Endothelial cell of umbilical vein (primary cell): ENCODE measurements at regions not wholly inside any gene's neighbourhood (a gene's known extent, or its start where the extent isn't known, plus 50 kb on each side); places are given as distances from the start of the nearest gene placed in this dataset.

Experiments
- BruUV-seq: library from RNA; stranded (reverse); fragments of 400-500 nt; replicated peaks from 2 replicates; lab custom pipeline; 2021; lab: Mats Ljungman, UMichigan
- CTCF ChIA-PET: fragments of 300-600, 350-600 bp; sonication (Branson Sonifier 250); formaldehyde crosslinking; loops from one replicate; lab custom pipeline; 2021; ENCODE audit warnings: antibody characterized with exemption, inconsistent platforms; lab: Charles Lee
- POLR2A ChIA-PET: fragments of 300-600, 350-600 bp; sonication (Branson Sonifier 250); formaldehyde crosslinking; loops from one replicate; lab custom pipeline; 2021; ENCODE audit warnings: antibody characterized with exemption, inconsistent platforms; lab: Charles Lee
- DNase-seq: peaks from one replicate; pipeline ENCODE4 v3.0.0-alpha.2; 2011; ENCODE audit warnings: low read depth, low spot score
- FAIRE-seq: peaks from 2 replicates; lab custom pipeline; 2011; peaks lifted over from hg19 to GRCh38; lab: Jason Lieb, UNC
- H2AFZ ChIP-seq: 2 replicates; pipeline ENCODE4 v1.6.0; 2012; ENCODE audit warnings: low read depth, low read length, control low read depth, inconsistent platforms
- H3K27ac ChIP-seq: 2 replicates; pipeline ENCODE4 v1.5.1; 2011; ENCODE audit warnings: low read depth, mild to moderate bottlenecking, control low read depth, low read length, moderate library complexity; ENCODE audit not compliant: insufficient read depth
- H3K27me3 ChIP-seq, 2 experiments: 2 replicates each; pipeline versions ENCODE4 v1.6.0 to v1.6.1; 2011; ENCODE audit warnings: low read length in 2 of 2, mixed read lengths in 1 of 2; ENCODE audit not compliant: control insufficient read depth in 2 of 2, insufficient read depth in 2 of 2
- H3K36me3 ChIP-seq, 2 experiments: 2 replicates in 1 of 2; 3 replicates in 1 of 2; pipeline ENCODE4 v1.5.1; 2011; ENCODE audit warnings: low read length in 2 of 2, mild to moderate bottlenecking in 1 of 2, moderate library complexity in 1 of 2; ENCODE audit not compliant: control insufficient read depth in 2 of 2, insufficient read depth in 2 of 2; ENCODE audit errors: extremely low read depth in 1 of 2
- H3K4me1 ChIP-seq: 3 replicates; pipeline ENCODE4 v1.5.1; 2011; ENCODE audit warnings: mild to moderate bottlenecking, low read length; ENCODE audit not compliant: control insufficient read depth, insufficient read depth; ENCODE audit errors: extremely low read depth
- H3K4me2 ChIP-seq: 2 replicates; pipeline ENCODE4 v1.6.1; 2011; ENCODE audit warnings: low read length, control low read depth, mixed read lengths; ENCODE audit not compliant: insufficient read depth
- H3K4me3 ChIP-seq, 3 experiments: fragments of 200-600 bp in 1 of 3; sonication (generic), shearing (Covaris generic) in 1 of 3; replicated peaks in 1 of 3; 2 replicates each; pipeline ENCODE4 v1.5.1; 2011 to 2016; ENCODE audit warnings: control low read depth in 3 of 3, low read length in 3 of 3, mild to moderate bottlenecking in 2 of 3, inconsistent platforms in 1 of 3, low read depth in 1 of 3, moderate library complexity in 1 of 3; ENCODE audit not compliant: insufficient read depth in 1 of 3
- H3K79me2 ChIP-seq: 2 replicates; pipeline ENCODE4 v1.6.0; 2012; ENCODE audit warnings: low read length, inconsistent platforms; ENCODE audit not compliant: control insufficient read depth, insufficient read depth
- H3K9ac ChIP-seq: replicated peaks from 2 replicates; pipeline ENCODE3; 2011; ENCODE audit warnings: low read length, control low read depth; ENCODE audit not compliant: insufficient read depth; ENCODE audit errors: extremely low read depth
- H3K9me1 ChIP-seq: replicated peaks from 3 replicates; pipeline ENCODE4 v1.6.0; 2011; ENCODE audit warnings: mild to moderate bottlenecking, low read length; ENCODE audit not compliant: control insufficient read depth, insufficient read depth; ENCODE audit errors: extremely low read depth
- H3K9me3 ChIP-seq: replicated peaks from 2 replicates; pipeline ENCODE4 v1.5.1; 2012; ENCODE audit warnings: low read length, inconsistent platforms; ENCODE audit not compliant: control insufficient read depth, insufficient read depth
- H4K20me1 ChIP-seq: replicated peaks from 2 replicates; pipeline ENCODE3; 2011; ENCODE audit warnings: mild to moderate bottlenecking, low read length; ENCODE audit not compliant: control insufficient read depth, insufficient read depth; ENCODE audit errors: extremely low read depth
- FOS ChIP-seq: IDR thresholded peaks from 2 replicates; pipeline ENCODE4 v1.6.1; 2011; ENCODE audit warnings: mild to moderate bottlenecking, low read length, moderate library complexity, borderline replicate concordance; ENCODE audit not compliant: insufficient read depth
- POLR2A ChIP-seq: IDR thresholded peaks from 2 replicates; pipeline ENCODE4 v1.6.1; 2012; ENCODE audit warnings: low read depth, mild to moderate bottlenecking, control low read depth, low read length
- POLR2AphosphoS5 ChIP-seq: IDR thresholded peaks from 2 replicates; pipeline ENCODE4 v1.6.1; 2012; ENCODE audit warnings: low read depth, mild to moderate bottlenecking, control low read depth, low read length, moderate library complexity; ENCODE audit not compliant: insufficient read depth
- dilution Hi-C: fragments of 300-500 bp; cut with MboI; formaldehyde crosslinking; loops from one replicate; pipeline ENCODE4 v1.15.0; 2019; ENCODE audit warnings: low sequenced_read_pairs; ENCODE audit not compliant: extremely low pct_ligation_motif_present
- intact Hi-C: fragments of 100-400 bp; cut with micrococcal nuclease; formaldehyde crosslinking; loops from one replicate; pipeline ENCODE4 v1.10.0; 2022
- TF ChIP-seq, protein P1 (sequence below): IDR thresholded peaks from 2 replicates; pipeline ENCODE4 v1.6.1; 2011; ENCODE audit not compliant: insufficient read depth, insufficient read length
- TF ChIP-seq, protein P2 (sequence below), 2 donors: IDR thresholded peaks; 1 replicate in 1 of 2; 2 replicates in 1 of 2; pipeline ENCODE4 v1.5.1; 2011; ENCODE audit warnings: low read length in 2 of 2, mild to moderate bottlenecking in 2 of 2, moderate library complexity in 2 of 2, control low read depth in 1 of 2, inconsistent platforms in 1 of 2, low read depth in 1 of 2; ENCODE audit not compliant: insufficient read depth in 1 of 2; ENCODE audit errors: extremely low read depth in 1 of 2

DNA sequence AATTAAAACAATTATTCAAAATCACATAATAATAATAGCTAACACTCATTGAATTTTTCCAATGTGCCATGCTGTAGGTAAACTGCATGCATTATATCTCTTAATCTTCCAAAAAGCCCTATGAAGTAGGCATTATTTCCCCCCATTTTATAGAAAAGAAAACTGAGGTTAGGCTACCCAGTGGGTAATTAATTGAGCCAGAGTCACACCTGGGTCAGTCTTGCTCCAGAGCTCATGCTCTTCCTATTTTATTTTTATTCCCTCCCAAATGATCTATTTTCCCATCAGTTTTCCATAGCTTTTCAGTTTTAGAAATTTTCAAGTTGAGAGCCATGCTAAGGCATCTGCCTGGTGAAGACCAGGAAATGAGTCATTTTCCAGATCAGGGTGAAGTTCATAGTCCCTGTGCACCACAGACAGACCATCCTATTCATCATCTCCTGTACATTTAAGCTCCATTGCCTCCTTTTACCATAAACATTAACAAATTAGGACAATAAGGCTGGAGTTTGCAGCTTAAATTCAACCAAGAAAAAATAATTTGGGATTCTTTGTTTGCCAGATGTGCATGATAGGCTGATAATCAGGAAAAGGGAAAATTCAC, 417.3 kb downstream of the OTOL1 start:
- H3K4me1 ChIP-seq = no peaks in the 10 kb centered on the region
- no peaks in the 10 kb centered on the region for H3K9me1 ChIP-seq
- H3K4me3 ChIP-seq = no peak overlapping the region
- TF ChIP-seq FOS (peak; percentile 54), POLR2AphosphoS5 (no peak), POLR2A (no peak)
- TF ChIP-seq, protein P1, sequence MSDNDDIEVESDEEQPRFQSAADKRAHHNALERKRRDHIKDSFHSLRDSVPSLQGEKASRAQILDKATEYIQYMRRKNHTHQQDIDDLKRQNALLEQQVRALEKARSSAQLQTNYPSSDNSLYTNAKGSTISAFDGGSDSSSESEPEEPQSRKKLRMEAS = no peak
- TF ChIP-seq, protein P2, sequence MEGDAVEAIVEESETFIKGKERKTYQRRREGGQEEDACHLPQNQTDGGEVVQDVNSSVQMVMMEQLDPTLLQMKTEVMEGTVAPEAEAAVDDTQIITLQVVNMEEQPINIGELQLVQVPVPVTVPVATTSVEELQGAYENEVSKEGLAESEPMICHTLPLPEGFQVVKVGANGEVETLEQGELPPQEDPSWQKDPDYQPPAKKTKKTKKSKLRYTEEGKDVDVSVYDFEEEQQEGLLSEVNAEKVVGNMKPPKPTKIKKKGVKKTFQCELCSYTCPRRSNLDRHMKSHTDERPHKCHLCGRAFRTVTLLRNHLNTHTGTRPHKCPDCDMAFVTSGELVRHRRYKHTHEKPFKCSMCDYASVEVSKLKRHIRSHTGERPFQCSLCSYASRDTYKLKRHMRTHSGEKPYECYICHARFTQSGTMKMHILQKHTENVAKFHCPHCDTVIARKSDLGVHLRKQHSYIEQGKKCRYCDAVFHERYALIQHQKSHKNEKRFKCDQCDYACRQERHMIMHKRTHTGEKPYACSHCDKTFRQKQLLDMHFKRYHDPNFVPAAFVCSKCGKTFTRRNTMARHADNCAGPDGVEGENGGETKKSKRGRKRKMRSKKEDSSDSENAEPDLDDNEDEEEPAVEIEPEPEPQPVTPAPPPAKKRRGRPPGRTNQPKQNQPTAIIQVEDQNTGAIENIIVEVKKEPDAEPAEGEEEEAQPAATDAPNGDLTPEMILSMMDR (IDR thresholded peaks at IDR 0.05; ENCODE audit: extremely low read depth in 1 of 2, insufficient read depth in 1 of 2, low read depth in 1 of 2, low read length in 2 of 2) = no peak
- DNase-seq (no peak), FAIRE-seq (no peak)
- H2AFZ ChIP-seq = no peak overlapping the region
- no peak overlapping the region for H3K27ac ChIP-seq
- H3K9ac ChIP-seq = no peak overlapping the region
- dilution Hi-C loops (no loop called here), intact Hi-C loops (loop anchor here (2.0 kb wide), 2 partner anchors 23 to 59 kb away; no protein-coding TSS in a partner anchor)
- H3K9me3 ChIP-seq = no peaks in the 10 kb centered on the region
- BruUV-seq = no TSS peak
- no peaks in the 10 kb centered on the region for H3K27me3 ChIP-seq
- H4K20me1 ChIP-seq = no peaks in the 10 kb centered on the region
- H3K79me2 ChIP-seq = no peaks in the 10 kb centered on the region
- CTCF ChIA-PET = no interaction called here
- no peak overlapping the region for H3K4me2 ChIP-seq
- POLR2A ChIA-PET = no interaction called here
- H3K36me3 ChIP-seq = no peaks in the 10 kb centered on the region
